GM04503 (cell line): ENCODE measurements at regions not wholly inside any gene's neighbourhood (a gene's known extent, or its start where the extent isn't known, plus 50 kb on each side); places are given as distances from the start of the nearest gene placed in this dataset.

Source experiments
- DNase-seq: peaks from one replicate; pipeline ENCODE4 v3.0.0-alpha.2; 2012; ENCODE audit warnings: low read depth

- DNase-seq: no peak
Observed at GRCh38 chr5:121744577-121744976, 107.1 kb upstream of the FTMT start.

DNA sequence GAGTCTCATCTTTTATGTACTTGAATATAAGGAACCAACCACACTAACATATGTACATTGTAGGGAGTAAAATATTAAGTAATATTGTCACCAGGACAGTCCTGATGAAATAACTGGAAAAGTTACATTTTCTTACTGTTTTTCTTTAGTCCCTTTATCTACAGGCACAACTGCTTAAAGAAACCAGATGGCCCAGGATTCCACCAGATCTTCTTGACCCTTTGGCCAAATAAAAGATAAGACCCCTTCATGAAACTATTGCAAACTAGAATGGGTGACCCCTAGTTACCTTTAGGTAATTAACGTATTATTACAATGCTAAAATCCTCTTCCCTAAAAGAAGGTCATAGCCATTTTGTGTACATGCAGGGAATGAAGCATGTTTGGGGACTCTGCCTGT, 106.3 kb upstream of the FTMT start:
- DNase-seq: no peak

- DNase-seq: no peak
Observed at GRCh38 chr5:121746763-121747162, 104.9 kb upstream of the FTMT start.

DNA sequence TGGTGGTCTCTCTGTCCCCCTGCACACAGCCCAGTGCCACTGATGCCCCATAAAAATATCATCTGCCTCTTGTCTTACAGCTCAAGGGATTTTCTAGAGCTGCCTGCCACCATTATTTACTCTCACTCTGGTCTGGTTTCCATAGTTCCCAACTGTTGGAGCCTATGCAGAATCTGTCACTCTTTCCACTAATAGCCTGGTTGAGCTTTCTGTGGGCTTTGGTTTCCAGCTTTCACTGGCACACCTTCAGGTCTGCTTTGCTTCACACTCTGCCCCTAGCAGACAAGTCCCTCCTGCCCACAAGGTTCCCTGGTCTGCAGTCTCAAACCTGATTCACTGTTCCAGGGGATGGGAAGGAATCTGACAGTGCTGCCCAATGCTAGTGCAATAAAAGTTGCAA, 103.0 kb upstream of the FTMT start:
- DNase-seq: no peak

DNA sequence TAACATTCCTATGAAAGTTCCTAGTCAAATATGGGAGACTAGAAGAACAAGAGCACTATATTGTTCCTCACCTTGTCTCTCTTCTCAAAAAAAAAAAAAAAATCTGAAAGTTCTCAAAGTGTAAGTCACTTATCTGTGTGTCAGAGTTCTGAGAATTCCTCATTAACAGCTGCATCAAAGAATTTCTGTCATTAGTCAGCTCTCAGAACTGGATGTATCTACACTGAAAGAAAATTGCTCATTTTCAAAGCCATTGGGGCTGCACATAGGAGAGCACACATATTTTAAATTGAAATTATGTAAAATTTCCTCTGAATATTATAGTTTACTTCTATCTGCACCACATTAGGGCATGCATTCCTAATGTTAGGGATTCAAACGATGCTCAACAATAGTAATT, 99.5 kb upstream of the FTMT start:
- no peak for DNase-seq

DNA sequence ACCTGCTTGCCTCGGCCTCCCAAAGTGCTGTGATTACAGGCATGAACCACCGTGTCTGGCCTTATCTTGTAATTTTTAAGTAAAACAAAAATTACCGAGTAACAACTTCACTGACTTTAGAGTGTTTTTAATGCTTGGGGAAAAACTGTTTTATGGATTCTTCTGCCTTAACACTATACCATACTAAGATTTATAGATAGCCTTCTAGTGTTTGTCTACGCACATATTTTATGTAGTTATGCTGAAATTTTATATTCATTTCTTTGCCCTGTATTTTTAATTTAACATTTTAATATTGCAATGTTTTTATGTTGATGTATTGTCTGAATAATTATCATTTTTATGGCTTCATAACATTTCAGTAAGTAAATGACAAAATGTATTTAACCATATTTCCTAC, 96.4 kb upstream of the FTMT start:
- no peak for DNase-seq

DNA sequence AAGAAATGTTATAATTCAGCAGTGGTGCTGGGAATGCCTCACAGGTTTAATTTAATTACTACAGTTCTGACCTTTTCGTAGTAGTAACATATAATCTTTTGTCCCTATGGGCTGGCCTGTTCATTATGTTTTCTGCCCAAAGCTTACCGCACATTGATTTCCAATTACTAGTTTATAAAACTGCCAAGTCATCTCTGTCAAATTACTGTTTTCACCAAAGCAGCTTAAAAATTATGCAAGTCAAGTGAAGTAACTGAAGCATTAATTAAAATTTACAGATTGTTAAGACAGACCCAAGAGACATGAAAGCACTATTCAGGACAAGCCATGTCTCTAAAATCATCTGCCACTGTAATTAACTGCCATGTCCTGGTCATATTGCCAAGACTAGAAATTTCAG, 93.9 kb upstream of the FTMT start:
- no peak for DNase-seq

DNA sequence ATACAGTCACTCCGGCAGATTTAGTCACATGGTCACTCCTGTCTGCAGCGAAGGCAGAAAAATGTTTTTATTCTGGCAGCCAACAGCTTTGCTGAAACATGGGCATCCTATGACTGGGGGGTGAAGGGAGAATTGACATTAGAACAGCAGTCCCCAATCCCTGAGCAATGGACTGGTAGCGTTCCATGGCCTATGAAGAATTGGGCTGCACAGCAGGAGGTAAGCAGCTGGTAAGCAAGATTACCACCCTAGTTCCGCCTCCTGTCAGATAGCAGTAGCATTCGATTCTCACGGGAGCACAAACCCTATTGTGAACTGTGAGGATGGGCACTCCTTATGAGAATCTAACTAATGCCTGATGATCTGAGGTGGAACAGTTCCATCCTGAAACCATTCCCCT, 93.1 kb upstream of the FTMT start:
- DNase-seq: no peak

GRCh38 chr5:121762426-121762825, 89.3 kb upstream of the FTMT start:
- DNase-seq: no peak

GRCh38 chr5:121763665-121764064, 88.0 kb upstream of the FTMT start:
- no peak for DNase-seq

DNA sequence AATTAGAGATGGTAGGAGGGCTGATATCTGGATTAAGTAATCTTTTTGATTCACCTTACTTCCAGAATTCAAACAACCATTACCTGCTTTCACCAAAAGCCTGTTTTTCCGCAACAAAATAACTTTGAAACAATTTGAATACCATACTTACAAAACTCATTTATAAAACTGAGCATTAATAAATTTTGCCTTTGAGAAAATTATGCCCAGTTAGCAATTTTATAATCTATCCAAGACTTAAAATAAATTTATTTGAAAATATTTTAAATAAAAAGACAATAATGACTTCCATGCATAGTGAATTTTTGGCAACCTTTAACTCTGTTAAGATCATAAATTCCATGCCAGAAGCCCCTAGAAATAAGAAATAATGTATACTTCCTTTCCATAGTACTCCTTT, 71.3 kb upstream of the FTMT start:
- DNase-seq: no peak

DNA sequence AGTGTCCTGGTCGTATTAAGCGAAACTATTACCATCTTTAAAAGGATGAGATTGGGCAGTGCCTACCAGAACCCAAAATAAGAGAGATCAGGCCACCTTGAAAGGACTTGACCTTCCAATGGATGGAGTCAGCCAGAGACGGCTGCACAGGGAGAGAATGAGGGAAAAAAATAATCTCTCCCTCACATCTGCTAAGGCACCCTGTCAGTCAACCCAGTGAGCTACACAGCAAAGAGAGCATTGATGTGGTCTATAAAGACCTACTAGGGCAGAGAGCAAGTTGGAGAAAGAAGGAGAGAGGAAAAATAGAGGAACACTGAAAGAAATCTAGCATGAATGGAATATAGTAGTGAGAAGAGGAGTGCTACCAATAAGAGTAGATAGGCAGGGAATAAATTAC, 68.0 kb upstream of the FTMT start:
- no peak for DNase-seq

DNA sequence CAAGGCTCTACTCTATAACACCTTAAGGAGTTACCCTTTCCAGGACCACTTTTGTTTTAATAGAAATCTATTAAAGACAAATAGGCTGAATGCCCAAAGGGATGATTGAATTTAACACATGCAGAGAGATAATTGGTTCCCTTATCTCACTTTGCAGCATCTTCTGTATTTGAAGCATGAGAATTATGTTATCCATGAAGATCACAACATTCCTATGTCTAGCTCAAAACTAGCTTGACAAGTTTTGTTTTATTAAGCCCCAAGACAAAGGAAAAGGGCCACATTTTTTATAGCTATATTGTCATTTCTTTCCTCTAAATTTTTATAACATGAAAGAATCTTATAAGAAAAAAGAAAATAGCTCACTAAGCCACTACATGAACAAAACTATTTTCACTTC, 57.9 kb upstream of the FTMT start:
- no peak for DNase-seq

DNA sequence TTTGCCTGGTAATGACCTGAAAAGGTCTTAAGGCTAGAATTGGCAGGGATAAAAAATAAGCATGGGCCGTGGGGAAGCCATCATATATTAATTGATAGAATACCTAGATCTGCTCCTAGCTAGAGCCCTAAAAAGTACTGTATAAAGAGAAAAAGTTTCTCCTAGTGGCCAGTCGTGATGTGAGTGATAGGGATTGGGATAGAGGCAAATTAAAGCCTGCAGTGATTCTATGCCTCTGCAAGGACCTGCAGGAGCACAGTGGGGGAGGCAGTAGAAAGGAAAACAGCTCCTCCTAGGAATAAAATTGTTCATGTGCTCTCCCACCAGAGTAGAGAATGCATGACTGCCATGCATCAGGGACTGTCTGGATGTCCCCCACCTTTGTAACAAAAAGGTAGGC, 56.2 kb upstream of the FTMT start:
- no peak for DNase-seq

DNA sequence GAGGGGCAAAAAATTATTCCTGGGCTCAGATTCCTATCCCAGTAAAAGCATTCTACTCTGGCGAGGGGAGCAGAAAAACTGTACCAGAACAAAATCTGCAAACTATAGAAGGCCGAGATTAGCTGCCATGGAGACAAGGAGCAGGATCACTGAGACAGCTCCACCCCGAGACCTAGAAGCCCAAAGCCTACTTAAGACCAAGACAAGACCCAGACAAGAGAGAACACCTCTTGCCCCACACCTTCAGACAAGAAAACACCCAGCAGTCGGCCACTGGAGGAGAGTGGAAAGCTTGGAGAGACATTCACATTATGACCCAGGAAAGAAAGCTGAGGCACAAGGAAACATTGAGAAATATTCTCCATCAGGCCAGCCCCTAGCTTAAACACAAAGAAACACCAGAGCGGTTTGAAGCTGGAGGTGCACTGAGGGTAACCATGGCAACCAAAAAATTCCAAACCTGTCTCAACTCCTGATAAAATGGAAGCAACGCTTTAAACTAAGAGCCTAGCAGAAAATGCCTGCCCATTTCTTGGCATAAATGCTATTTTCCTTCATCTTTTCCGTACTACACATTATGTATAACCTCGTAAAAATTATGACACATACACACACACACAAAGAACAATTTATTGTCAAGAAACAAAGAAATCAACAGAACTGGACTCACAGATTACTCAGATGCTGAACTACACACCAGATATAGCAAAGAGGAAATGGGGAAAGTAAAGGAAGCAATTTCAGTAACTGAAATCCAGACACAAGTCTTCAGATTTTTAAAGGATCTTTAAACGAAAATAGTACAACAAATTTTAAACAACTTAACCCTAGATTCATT, 53.8 kb upstream of the FTMT start:
- no peak for DNase-seq
